Activated CD4-positive, alpha-beta T cell treated with anti-CD3 and anti-CD28 coated beads, Interleukin-2, amount 50 U/mL, for 48 hours (primary cell): ENCODE measurements at regions not wholly inside any gene's neighbourhood (a gene's known extent, or its start where the extent isn't known, plus 50 kb on each side); places are given as distances from the start of the nearest gene placed in this dataset.
"Not testable (repeated sequence)": the region's sequence is repeated elsewhere in the genome, so short reads cannot be mapped to it uniquely, and the experiment has no call there.

Experiments used
- DNase-seq, 2 experiments: peaks; one replicate each; pipeline ENCODE4 v3.0.0-alpha.2; 2020

DNA sequence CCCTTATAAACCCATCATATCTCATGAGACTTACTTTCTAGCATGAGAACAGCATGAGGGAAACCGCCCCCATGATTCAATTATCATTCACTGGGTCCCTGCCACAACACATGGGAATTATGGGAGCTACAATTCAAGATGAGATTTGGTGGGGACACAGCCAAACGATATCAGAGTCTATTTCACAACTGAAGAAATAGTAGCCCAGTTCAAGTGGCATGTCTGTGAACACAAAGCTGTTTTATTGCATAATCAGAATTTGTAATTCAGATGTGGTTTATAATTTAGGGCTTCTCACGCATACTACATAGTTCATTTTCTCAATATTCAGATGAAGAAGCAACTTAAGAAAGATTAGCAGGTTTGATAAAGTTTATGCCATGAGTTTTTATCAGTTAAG, 1188.0 kb upstream of the ALCAM start:
- no peak for DNase-seq

DNA sequence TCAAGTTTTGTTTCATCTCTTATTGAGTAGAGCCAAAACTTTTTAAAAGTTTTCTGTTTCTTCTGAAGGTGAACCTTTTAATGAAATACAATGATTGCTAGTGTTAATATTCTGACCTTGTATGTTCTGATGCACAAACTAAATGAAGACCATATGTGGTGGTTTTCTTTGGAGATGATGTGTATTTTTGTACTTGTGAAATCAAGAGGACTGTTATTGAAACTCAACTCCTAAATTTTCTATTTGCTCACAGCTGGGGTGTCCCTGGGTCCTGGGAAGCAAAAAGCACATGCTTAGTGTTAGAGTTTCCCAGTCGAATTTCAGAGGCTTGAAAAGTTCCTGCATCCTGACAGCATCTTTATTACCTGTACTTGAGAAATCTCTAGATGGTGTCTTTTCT, 1185.8 kb upstream of the ALCAM start:
- DNase-seq = no peak

DNA sequence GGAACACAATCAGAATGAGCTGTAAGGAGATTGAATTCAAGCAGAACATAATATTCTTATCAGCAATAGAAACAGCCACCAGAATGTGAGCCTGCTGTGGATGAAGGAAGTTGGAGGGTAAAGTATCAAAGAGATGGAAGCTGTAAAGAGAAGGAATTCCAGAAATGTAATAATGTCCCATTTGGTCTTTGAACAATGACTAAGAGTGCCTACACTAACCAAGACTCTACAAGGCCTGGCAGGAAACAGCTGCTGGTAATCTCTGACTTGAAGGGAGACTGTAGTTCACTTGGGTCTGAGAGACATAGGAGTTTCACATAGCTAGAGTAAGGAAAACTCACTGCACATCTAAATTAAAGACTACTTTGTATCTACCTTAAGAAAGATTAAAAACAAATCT, 1176.0 kb upstream of the ALCAM start:
- no peak for DNase-seq

DNA sequence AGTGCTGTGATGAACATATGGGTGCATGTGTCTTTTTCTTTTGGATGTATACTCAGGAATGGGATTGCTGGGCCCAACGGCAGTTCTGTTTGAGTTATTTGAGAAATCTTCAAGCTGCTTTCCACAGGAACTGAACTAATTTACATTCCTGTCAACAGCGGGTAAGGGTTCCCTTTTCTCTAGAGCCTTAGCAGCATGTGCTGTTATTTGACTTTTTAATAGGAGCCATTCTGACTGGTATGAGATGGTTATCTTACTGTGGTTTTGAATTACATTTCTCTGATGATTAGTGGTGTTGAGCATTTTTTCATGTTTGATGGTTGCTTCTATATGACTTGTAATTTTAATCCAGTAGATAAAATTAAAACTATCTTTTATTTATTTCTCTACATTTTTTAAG, 1168.6 kb upstream of the ALCAM start:
- no peak for DNase-seq

DNA sequence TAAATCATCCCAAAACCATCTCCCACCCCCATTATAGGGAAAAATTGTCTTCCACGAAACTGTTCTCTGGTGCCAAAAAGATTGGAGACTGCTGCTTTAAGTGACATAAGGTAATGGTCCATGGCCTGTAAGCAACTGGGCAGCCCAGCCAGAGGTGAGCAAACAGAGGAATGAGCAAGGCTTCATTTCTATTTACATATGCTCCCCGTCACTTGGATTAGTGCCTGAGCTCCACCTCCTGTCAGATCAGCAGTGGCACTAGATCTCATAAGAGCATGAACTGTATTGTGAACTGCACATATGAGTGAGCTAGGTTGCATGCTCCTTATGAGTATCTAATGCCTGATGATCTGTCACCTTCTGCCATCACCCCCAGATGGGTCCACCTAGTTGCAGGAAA, 1159.8 kb upstream of the ALCAM start:
- no peak for DNase-seq

DNA sequence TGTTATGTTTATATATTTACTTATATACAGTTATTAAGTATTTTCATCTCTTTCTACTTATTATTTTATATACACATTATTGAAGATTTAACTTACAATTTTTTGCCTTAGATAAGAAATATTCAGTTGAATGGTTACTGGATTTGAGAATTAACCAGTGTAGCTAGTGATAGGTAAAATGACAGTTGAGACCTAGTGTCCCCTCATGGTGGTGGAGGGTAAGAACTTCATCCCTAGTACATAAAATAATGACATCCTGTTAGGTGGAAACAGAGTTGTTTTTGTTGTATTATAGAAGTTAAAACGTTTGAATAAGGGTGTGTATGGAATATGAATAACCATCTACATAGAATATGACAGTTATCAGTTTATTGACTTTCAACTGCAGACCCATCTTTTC, 1152.4 kb upstream of the ALCAM start:
- DNase-seq = no peak

DNA sequence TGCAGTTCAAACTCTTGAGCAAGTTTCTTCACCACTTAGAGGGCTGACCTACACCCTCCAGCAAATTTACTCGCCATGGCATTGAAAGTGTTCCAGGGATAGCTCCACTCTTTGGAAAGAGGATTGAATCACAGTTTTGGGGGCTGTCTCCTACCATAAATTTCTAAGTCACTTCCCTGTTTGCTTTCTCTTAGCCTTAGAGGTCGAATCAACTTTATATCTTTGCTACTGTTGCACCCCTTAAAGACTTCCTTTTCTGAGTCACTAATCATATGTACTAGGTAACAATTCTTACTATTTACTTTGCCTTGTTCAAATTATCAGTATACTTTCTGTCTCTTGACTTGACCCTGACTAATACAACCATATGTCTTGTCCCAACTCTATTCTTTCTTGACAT, 1151.8 kb upstream of the ALCAM start:
- DNase-seq = no peak

DNA sequence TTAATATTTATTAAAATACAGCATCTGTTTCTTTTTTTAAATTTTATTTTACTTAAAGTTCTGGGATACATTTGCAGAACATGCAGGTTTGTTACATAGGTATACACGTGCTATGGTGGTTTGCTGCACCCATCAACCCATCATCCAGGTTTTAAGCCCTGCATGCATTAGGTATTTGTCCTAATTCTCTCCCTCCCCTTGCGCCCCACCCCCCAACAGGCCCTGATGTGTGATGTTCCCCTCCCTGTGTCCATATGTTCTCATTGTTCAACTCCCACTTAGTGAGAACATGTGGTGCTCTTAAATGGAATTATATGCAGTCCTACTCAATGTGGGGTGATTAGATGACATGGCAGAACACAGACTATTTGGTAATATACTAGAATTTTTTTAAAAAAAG, 1147.7 kb upstream of the ALCAM start:
- not testable (repeated sequence) for DNase-seq

DNA sequence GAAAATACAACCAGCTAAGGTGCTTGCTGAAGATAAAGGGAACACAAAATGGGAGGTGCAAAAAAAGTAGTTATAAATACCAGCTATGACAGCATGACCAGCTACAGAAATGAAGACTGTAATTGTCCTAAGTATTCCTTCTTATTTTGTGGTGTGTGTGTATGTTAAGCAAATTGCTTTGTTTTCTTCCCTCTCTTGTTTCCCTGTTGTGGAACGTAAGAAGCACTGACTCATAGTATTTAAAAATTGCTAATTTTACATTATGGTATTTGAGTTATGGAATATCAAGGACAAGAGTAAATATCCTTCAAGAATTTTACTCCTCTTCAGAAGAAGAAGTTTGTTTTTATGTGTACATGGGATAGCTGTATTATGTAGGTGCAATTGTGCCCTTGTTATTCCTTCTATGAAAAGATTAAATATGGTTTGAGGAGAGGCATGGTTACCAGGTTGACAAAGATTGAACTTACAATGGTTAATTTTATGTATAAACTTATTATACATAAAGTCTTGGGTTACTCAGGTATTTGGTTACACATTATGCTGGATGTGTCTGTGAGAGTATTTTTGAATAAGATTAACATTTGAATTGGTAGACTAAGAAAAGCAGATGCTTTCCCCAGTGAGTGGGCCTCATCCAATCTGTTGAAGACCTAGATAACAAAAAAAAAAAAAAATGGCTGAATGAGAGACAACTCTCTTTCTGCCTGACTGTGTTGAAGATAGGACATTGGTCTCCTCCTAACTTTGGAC, 1132.1 kb upstream of the ALCAM start:
- DNase-seq = no peak

DNA sequence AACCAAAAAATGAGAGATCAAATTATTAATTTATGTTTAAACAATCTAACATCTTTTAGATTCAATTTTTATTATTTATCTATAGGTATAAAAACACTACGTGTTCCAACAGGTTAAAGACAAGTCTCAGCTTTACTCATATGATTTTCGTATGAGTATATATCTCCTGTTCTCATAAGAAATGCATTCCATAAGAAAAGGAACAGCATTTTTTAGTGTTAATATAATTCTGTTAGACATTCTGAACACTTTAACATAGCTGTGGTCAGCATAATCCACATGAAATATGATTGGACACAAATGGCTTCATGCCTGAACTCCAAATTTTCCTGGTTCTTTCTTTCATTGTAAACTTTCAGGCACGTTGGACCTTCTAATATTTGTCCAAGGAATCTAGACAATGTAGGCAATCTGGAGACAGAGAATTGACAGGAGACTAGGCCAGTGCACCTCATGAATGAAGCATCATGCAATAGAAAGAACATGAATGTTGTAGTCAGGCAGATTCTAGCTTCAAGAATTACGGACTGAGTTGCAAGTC, 1122.0 kb upstream of the ALCAM start:
- no peak for DNase-seq

DNA sequence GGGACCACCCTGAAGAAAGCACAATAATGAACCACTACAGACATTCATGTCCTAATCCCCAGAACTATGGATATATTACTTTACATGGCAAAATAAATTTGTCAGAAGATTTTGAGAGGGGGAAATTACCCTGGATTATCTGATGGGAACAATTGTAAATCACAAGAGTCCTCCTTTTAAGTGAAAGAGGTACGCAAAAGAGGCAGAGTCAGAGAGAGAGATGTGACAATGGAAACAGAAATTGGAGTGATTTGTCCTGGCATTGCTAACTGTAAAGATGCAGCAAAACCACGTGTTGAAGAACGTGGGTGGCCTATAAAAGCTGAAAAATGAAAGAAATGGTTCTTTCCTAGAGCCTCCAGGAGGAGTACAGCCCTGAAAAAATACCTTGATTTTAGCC, 1121.4 kb upstream of the ALCAM start:
- no peak for DNase-seq

DNA sequence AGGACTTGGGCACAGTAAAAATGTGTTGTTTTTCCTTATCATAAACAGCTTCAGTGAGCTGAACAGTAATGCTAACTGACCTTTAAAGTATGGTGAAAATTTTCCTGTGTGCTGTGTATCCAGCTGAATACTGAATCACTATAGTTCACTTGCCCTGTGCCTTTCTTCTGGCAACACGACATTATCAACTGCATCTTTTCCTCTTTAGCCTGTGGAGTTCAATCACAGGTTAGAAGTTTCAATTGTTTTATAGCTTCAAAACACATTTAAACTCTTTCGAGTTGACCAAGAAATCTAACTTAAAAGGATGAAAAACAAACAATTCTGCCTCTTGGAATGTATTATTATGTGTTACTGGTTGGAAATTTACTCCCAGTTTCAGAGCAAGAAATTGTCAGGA, 1120.7 kb upstream of the ALCAM start:
- no peak for DNase-seq

DNA sequence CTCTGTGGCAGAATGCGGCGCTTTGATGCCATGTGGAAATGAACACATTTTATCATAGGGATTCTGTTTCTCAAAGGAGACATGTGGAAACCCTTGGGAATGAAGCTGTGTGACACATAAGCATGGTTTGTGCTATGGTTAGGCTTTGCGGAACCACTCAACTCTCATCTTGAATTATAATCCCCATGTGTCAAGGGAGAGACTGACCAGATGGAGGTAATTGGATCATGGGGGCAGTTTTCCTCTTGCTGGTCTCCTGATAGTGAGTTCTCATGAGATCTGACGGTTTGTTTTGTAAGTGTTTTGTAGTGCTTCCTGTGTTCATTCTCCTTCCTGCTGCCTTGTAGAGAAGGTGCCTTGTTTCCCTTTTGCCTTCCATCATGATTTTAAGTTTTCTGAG, 1109.2 kb upstream of the ALCAM start:
- DNase-seq = no peak

DNA sequence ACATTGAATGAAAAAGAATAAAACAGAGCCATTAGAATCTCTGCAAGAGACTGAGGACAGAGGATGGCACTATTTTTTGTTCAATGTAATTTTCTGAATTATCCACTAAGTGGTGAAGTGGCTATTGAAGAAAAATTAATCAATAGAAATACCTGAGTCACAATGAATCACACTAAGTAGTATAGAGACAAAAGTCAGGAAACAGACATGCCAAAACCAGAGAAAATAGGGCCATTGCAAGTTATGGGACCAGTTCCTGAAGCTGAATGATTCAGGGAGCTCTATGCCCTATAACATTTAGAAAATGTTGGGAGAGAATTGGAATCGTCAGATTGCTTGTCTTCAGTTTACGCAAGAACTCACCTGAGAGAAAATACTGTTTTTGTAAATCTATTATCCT, 1103.2 kb upstream of the ALCAM start:
- DNase-seq = no peak

DNA sequence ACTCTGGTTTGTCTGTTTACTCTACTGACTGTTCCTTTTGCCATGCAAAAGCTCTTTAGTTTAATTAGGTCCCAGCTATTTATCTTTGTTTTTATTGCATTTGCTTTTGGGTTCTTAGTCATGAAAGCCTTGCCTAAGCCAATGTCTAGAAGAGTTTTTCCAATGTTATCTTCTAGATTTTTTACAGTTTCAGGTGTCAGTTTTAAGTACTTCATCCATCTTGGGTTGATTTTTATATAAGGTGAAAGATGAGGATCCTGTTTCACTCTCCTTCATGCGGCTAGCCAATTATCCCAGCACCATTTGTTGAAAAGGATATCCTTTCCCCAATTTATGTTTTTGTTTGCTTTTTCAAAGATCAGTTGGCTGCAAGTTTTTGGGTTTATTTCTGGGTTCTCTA, 1100.5 kb upstream of the ALCAM start:
- DNase-seq = not testable (repeated sequence)

DNA sequence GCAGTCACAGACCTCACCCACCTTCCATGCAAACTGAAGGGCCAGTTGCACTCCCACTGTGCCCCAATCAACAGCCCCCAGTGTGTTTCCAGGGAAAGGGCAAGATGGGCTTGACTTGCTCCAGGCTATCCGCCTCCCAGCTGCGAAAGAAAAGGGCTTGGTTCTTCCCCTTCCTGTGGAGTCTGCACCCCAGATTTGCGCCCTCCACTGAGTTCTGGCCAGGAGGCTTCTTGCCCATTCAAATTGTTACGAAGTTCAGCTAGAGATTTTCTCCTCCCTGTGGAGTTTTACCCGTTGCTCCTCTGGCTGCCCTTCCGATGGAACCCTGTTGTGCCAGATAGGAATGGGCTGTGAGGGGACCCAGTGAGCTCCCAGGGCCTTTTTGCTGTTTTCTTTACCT, 1096.9 kb upstream of the ALCAM start:
- DNase-seq = no peak

DNA sequence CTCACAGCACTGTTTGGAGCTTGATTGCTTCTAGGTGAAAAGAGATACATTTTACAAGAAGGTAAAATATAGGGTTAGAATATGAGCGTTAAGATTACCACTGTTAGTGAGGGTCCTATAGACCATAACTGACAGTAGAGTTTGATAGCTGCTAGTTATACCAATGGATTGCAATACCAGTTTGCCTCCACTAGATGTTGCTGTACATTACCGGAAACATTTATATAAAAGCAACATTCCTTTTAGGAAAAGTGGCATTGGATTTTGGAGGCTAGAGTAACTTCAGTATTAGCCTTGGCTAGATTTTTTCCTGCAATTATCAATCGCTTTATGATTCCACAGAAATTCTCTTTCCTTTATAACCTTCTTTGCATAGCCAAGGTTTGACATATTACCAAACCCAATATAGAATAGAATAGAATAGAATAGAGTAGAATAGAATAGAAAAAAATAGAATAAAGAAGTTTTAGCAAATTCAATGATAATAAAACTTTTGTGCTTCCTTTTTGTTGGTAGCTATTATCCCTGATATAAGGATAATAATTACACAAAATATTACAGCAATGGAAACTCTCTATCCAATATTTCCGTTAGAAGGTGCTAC, 1093.6 kb upstream of the ALCAM start:
- DNase-seq = no peak

DNA sequence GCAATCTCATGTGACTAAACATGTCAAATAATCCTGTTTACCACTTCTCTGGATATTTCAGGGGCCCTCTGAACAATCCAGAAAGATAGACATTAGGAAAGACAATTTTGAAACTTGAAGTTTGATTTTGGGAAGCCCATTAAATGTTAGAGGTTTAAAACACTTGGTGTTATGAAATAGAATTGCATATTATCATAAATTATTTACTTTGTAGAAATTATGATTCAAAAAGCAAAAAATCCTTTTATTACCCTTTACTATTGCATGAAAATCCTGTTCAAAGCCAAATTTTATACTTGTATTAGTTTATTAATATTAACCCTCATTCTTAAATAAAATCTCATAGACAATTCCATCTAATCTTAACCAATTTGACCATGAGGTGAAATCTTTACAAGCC, 1091.5 kb upstream of the ALCAM start:
- no peak for DNase-seq

DNA sequence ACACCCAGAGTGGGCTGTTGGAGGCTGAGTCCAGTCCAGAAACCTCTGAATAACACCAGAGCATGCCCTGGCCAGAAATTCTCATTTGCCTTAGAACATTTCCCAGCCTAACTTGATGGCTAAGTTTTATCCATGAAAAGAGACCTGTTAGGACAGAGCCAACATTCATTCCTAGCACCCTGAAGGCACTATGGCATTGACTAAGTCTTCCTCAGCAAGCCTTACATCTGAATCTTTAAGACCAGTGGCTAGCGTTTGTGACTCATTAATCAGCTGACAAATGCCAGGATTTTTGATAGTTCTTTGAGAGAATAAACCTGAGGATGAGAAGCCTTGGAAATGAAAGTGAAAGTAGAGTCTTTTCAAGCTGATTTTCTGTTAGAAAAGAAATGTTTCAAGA, 1087.1 kb upstream of the ALCAM start:
- no peak for DNase-seq

DNA sequence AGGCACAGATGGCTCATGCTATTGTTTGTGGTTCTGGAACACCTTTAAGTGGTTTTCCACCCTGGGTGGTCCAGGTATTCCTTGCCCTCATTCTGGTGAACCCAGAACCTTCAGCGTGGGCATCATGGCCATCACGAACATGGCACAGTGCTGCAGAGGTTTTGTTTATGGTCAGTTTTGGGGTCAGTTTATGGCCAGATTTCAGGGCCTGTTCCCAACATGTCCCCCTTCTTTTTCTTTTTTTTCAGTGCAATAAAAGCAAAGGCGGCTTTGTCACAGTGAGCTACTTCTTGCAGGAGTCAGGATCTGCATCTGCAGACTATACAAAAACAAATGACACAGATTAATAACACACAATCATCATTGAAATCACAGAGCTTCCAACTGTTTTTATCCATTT, 1085.0 kb upstream of the ALCAM start:
- no peak for DNase-seq

DNA sequence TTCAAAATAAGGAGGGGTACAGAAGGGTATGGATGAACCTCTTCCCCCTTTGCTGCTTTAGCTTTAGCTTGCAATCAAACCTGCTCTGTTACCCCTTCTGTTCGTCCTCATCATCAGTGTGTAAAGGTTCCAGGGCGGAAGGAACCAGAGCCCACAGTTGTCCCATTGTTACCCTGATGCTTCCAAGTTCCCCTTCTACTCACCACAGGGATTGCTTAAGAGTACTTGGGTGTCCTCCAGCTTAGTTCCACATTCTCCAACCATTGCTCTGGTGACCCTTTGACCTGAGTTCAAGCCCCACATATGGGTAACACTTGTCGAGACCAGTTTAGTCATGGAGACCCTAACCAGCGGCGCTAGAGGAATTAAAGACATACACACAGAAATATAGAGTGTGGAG, 1080.1 kb upstream of the ALCAM start:
- no peak for DNase-seq

DNA sequence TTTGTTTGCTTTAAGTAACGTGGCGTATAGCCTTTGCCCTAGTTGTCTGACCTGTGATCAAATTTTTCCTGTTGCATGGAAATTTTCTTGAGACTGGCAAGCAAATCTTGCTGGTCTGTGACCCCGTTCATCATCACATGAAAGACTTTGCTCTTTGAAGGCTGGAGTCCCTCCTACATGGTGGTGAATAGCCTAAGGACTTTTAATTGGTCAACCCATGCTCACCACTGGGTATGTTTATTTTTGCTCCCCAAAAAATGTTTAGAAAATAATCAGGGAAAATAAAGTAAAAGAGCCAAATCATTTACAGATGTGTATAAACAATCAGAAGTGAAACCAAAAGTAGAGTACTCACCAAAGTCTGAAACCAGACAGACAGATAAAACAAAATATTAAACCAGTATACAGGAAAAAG, 1075.3 kb upstream of the ALCAM start:
- DNase-seq = no peak

DNA sequence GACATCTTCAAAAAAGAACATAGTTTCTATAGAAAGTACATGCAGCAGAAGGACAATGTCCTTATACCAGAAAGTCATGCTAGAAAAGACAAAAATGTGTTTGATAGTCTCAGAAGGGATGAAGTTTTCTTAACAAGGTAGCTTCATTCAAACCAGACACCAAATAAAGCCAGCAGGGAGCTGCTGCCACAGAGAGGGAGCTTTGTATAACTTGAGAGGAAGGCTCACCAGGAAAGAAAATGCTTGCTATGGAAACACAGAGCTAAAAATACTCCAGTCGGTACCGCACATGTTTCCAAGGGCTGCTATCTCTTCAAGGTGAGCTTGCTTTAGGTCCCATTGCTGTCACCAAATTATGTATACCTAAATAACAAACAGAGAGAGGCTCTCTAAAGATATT, 1074.8 kb upstream of the ALCAM start:
- no peak for DNase-seq

DNA sequence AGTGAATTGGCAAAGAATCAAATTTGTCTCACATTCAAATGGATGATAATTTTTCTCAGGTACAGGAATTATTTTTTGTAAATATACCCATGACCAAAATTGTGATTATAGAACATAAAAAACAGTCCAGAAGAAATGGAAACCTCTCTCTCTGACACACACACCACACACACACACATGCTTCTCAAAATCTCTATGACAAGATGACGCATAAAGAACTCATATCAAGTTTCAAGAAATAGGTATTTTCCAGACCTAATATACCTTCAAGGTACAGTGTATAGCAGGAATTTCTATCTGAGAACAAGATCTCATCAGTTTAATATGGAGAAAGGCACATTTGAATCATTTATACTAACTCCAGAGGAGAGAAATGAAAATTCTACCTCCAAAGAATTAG, 1069.1 kb upstream of the ALCAM start:
- no peak for DNase-seq

DNA sequence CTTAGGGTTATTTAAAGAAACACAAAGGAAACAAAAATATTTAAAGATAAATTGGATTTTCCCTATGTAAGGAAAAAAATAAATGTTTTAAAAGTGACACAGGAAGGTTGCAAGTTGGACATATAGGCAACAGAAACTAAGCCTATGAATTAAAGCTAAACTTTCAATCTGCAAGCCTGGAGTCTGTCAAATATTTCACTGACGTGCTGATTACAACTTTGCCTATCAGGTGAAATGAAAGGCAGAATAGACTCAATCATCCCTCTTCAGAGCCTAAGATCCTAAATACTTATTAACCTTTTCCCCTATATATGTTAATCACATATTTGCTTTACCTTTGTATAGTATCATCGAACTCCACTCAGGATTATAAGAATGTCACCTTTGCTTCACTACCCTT, 1068.0 kb upstream of the ALCAM start:
- DNase-seq = no peak
